ENCODE measurements at regions not wholly inside any gene's neighbourhood (a gene's known extent, or its start where the extent isn't known, plus 50 kb on each side); places are given as distances from the start of the nearest gene placed in this dataset.

DNA sequence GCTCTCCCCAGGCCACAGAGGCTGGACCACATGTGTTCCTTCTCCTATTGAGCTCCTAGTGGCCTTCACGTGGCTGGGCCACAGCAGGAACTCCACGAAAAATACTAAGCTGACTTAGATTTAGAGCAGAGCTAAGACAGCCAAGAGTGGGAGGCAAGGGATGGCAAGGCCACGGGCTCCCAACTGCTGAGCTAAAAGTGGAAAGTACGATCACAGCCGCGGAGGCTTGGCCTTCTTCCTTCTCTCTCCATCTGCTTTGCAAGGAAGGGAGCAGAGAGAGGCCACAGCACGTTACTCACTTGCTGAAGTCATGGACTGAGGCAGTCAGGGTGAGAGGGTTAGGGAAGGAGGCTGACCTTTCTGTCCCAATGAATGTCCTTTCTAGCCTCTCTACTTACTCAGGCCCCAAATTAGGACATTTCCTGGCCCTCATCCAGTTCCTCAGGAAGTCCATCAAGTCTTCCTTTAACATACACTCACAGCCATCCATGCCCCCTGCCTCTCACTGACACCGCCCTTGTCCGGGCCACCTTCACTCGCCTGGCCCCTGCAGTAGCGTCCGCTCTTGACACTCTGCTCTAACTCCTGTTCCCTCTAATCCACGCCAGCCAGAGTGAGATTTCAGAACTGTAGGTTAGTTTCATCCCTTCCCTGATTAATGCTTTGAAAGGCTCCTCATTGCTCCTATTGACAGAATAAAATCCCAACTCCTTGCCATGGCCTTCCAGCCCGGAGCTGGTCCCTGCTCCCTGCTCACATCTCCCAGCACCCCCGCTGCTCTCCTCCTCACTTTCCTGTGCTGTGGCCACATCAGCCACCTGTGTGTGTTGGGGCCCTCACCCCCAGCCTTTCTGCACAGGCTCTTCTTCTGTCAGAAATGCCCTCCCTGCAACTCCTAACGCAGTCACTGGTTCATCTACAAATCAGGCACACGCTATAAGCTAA, 204.2 kb downstream of the CYP26B1 start:
- DNase-seq = no peak
- H3K4me2 ChIP-seq = no peak overlapping the region
- CTCF ChIA-PET = interaction anchor here (3.0 kb wide), 1 partner anchor 20 kb away, joined by 20 read pairs; no protein-coding TSS in a partner anchor

More for the DNA sequence above, 204.2 kb downstream of the CYP26B1 start:
- H3K9me2 ChIP-seq = no peaks in the 10 kb centered on the region
- no peak overlapping the region for H2AFZ ChIP-seq (ENCODE audit: low read depth)
- no peaks in the 10 kb centered on the region for H3K9me3 ChIP-seq
- H3K27me3 ChIP-seq (ENCODE audit: insufficient read depth) = no peaks in the 10 kb centered on the region
- H4K20me1 ChIP-seq (ENCODE audit: insufficient read depth) = no peaks in the 10 kb centered on the region
- no peaks in the 10 kb centered on the region for H3K36me3 ChIP-seq (replicated peaks in 1 of 2; ENCODE audit: control insufficient read depth in 1 of 2, insufficient read depth in 2 of 2, low read length in 1 of 2)
- no peak overlapping the region for H3K9ac ChIP-seq
- POLR2A ChIA-PET = interaction anchor here (1.1 kb wide), 1 partner anchor 18 kb away, joined by 3 read pairs; no protein-coding TSS in a partner anchor
- H3K4me3 ChIP-seq (ENCODE audit: low read depth in 2 of 2, low read length in 1 of 2) = no peak overlapping the region
- TF ChIP-seq NFIC (IDR thresholded peaks at IDR 0.05; ENCODE audit: borderline replicate concordance) (no peak), RCOR1 (IDR thresholded peaks at IDR 0.05; ENCODE audit: low read length) (no peak), SMC3 (IDR thresholded peaks at IDR 0.05; ENCODE audit: low read depth, low read length) (no peak), NRF1 (IDR thresholded peaks at IDR 0.05; ENCODE audit: low read depth, low read length) (no peak), MXI1 (IDR thresholded peaks at IDR 0.05; ENCODE audit: low read depth, low read length) (no peak), ELF1 (IDR thresholded peaks at IDR 0.05) (no peak), FOXM1 (IDR thresholded peaks at IDR 0.05; ENCODE audit: low read depth) (no peak), RXRA (IDR thresholded peaks at IDR 0.05; ENCODE audit: borderline replicate concordance, low read depth) (no peak), TCF12 (IDR thresholded peaks at IDR 0.05) (no peak), JUND (IDR thresholded peaks at IDR 0.05) (no peak), CHD2 (IDR thresholded peaks at IDR 0.05; ENCODE audit: low read length, partially characterized antibody) (no peak), POLR2AphosphoS5 (IDR thresholded peaks at IDR 0.05; ENCODE audit: low read depth, low read length) (no peak), MEF2A (IDR thresholded peaks at IDR 0.05; ENCODE audit: borderline replicate concordance, low read depth) (no peak), FOXJ3 (CRISPR knock-in tag; IDR thresholded peaks at IDR 0.05) (no peak)
- TF ChIP-seq, protein P1, sequence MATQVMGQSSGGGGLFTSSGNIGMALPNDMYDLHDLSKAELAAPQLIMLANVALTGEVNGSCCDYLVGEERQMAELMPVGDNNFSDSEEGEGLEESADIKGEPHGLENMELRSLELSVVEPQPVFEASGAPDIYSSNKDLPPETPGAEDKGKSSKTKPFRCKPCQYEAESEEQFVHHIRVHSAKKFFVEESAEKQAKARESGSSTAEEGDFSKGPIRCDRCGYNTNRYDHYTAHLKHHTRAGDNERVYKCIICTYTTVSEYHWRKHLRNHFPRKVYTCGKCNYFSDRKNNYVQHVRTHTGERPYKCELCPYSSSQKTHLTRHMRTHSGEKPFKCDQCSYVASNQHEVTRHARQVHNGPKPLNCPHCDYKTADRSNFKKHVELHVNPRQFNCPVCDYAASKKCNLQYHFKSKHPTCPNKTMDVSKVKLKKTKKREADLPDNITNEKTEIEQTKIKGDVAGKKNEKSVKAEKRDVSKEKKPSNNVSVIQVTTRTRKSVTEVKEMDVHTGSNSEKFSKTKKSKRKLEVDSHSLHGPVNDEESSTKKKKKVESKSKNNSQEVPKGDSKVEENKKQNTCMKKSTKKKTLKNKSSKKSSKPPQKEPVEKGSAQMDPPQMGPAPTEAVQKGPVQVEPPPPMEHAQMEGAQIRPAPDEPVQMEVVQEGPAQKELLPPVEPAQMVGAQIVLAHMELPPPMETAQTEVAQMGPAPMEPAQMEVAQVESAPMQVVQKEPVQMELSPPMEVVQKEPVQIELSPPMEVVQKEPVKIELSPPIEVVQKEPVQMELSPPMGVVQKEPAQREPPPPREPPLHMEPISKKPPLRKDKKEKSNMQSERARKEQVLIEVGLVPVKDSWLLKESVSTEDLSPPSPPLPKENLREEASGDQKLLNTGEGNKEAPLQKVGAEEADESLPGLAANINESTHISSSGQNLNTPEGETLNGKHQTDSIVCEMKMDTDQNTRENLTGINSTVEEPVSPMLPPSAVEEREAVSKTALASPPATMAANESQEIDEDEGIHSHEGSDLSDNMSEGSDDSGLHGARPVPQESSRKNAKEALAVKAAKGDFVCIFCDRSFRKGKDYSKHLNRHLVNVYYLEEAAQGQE (IDR thresholded peaks at IDR 0.05; ENCODE audit: low read depth, low read length) = no peak
- TF ChIP-seq, protein P2, sequence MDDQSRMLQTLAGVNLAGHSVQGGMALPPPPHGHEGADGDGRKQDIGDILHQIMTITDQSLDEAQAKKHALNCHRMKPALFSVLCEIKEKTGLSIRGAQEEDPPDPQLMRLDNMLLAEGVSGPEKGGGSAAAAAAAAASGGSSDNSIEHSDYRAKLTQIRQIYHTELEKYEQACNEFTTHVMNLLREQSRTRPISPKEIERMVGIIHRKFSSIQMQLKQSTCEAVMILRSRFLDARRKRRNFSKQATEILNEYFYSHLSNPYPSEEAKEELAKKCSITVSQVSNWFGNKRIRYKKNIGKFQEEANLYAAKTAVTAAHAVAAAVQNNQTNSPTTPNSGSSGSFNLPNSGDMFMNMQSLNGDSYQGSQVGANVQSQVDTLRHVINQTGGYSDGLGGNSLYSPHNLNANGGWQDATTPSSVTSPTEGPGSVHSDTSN (IDR thresholded peaks at IDR 0.05) = no peak
- TF ChIP-seq, protein P3, sequence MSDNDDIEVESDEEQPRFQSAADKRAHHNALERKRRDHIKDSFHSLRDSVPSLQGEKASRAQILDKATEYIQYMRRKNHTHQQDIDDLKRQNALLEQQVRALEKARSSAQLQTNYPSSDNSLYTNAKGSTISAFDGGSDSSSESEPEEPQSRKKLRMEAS (IDR thresholded peaks at IDR 0.05; ENCODE audit: low read depth) = no peak
- TF ChIP-seq, protein P4, sequence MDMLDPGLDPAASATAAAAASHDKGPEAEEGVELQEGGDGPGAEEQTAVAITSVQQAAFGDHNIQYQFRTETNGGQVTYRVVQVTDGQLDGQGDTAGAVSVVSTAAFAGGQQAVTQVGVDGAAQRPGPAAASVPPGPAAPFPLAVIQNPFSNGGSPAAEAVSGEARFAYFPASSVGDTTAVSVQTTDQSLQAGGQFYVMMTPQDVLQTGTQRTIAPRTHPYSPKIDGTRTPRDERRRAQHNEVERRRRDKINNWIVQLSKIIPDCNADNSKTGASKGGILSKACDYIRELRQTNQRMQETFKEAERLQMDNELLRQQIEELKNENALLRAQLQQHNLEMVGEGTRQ (IDR thresholded peaks at IDR 0.05; ENCODE audit: borderline replicate concordance, low read depth, low read length) = no peak
- TF ChIP-seq, protein P5, sequence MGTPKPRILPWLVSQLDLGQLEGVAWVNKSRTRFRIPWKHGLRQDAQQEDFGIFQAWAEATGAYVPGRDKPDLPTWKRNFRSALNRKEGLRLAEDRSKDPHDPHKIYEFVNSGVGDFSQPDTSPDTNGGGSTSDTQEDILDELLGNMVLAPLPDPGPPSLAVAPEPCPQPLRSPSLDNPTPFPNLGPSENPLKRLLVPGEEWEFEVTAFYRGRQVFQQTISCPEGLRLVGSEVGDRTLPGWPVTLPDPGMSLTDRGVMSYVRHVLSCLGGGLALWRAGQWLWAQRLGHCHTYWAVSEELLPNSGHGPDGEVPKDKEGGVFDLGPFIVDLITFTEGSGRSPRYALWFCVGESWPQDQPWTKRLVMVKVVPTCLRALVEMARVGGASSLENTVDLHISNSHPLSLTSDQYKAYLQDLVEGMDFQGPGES (IDR thresholded peaks at IDR 0.05; ENCODE audit: low read depth, low read length) = no peak
- no peaks in the 10 kb centered on the region for H3F3A ChIP-seq (replicated peaks; ENCODE audit: insufficient read depth)
- H3K79me2 ChIP-seq (ENCODE audit: insufficient read depth) = no peaks in the 10 kb centered on the region
- peaks cover 0 to 4% of the 10 kb centered on the region in 2 experiments; a peak in 1 of 4 replicates for H3K4me1 ChIP-seq (ENCODE audit: control insufficient read depth in 1 of 2, insufficient read depth in 2 of 2, low read depth in 1 of 2, low read length in 1 of 2)
- no peak overlapping the region for H3K27ac ChIP-seq (ENCODE audit: low read depth in 2 of 2, low read length in 1 of 2)
- WGBS (ENCODE audit: low lambda C conversion rate) = 66% methylated on average over 17 of the region's 17 CpGs

Data from SK-N-SH (cell line).